Stimulated activated CD8-positive, alpha-beta memory T cell treated with anti-CD3 and anti-CD28 coated beads, Interleukin-4, amount 100 ng/mL, for 24 hours (primary cell): ENCODE measurements at regions not wholly inside any gene's neighbourhood (a gene's known extent, or its start where the extent isn't known, plus 50 kb on each side); places are given as distances from the start of the nearest gene placed in this dataset.

Experiments
- DNase-seq: peaks from one replicate; pipeline ENCODE4 v3.0.0-alpha.2; 2020; ENCODE audit warnings: low read depth

DNA sequence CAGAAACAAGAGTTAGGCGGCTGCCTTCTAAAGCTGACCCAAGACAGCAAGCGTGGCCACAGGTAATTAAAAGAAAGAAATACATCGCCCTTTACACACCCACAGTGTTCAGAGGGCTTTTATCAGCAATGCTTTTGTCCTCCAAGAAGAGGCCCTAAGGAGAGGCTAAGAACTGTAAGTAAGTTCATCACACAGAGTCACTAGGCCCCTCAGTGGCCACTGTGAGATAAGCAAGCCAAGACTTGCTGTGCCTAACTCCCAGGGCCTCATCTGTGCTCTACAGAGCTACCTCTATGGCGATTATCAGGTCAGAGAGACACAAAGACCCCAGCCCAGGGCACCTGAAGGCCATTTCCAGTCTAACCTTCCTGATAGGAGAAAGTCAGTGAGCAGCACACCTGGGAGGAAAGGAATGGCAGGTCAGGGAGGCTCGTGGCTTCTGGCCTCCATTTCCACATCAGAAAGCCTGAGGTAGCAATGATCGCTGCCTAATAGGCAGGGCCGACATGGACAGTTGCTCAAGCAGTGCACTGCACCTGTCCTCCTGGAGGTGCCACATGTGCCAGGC is 545.2 kb upstream of the CDH11 start:
- no peak for DNase-seq

DNA sequence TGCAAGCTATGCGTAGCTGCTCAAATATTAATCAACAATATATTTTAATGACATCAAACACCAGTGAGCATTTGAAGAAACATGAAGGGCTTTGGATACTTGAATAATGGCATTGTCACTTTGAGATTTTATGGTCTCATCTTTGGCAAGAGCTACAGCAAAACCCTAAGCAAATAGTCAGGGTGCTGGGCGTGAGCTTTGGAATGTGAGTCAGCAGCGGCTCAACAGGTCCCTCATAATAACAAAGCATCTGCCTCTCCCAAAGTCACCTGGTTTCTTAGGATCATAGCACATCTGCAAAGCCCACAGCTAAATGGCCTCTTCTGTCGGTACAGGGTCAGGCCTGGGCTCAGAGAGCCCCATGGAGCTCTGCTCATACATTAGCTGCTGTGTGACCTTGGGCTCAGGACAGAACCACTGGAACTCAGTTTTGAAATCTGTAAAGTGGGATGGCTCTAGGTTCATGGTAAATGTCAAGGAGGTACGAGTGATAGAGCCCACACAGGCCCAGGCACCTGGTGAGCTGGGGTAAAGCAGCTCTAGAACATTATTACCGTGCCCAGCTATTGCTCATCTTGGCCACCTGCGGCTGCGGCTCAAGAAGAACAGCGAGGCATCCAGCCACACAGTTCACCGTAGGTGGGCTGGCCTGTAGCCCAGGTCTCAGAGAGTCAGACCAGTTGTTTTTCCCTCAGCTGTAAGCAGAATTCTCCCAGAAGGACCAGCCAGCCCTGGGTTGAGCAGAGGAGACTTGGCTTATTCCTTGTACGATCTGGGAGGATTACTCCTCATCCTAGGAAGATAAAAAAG is 544.5 kb upstream of the CDH11 start:
- no peak for DNase-seq

GRCh38 chr16:65665586-65665985 is 543.7 kb upstream of the CDH11 start:
- no peak for DNase-seq

DNA sequence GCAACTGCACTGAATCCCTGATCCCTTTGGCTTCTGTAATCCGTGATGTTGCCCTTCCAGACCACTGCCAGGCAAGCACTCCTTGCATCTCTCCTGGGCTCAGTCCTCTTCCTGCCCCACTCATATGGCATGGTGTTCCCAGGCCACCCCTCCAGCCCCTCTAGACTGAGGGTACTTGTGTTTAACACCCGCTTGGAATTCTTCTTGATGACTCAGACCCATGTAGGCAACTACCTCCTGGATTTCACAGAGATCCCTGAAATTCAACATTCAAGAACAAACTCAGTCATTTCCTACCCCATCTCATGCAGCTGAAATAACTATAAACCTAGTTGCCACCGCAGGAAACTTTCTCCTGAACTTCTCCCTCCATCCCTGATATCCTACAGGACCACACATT is 541.9 kb upstream of the CDH11 start:
- DNase-seq: no peak

- DNase-seq: no peak
Observed at GRCh38 chr16:65662256-65662655, 540.4 kb upstream of the CDH11 start.

GRCh38 chr16:65661558-65661957 is 539.7 kb upstream of the CDH11 start:
- no peak for DNase-seq

DNA sequence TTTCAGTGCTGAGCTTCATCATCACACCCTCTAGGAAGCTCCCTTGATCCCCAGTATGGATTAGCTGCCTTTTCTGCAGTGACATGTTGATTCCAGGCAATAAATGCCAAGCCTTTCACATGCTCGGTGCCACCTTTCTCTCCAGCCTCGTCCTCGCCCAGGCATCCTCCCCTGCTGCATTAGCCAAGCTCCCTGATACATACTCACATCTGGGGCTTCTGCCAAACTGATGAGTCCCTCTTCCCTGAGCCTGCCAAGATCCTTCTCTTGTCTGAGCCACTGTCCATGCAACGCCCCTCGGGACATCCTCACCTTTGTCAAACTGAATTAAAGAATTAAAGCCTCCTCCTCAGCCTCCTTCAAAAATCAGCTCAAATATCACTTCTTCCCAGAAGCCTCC is 538.5 kb upstream of the CDH11 start:
- no peak for DNase-seq

- no peak for DNase-seq
Observed at GRCh38 chr16:65659758-65660157, 537.9 kb upstream of the CDH11 start.

- no peak for DNase-seq
Observed at GRCh38 chr16:65658787-65659220, 536.9 kb upstream of the CDH11 start.

DNA sequence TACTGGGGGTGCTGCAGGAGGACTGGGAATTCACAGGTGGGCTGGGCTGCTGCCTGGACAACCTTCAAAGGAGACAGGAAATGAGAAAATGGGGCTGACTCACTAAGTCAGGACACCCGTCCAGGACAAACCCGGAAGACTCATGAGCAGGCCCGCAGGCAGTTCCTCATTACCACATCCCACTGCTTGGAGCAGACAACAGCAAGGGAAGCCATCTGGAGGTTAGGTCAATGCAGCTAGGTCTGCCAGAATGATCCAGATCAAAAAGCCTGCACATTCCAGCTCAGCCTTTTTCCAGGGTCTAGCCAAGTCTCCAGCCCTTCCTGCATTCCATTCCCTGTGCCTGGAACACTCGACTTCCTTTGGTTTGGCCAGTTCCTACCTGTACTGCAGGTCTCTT is 536.5 kb upstream of the CDH11 start:
- DNase-seq: no peak

- DNase-seq: no peak
Observed at GRCh38 chr16:65657556-65657955, 535.7 kb upstream of the CDH11 start.

- no peak for DNase-seq
Observed at GRCh38 chr16:65657071-65657494, 535.2 kb upstream of the CDH11 start.

DNA sequence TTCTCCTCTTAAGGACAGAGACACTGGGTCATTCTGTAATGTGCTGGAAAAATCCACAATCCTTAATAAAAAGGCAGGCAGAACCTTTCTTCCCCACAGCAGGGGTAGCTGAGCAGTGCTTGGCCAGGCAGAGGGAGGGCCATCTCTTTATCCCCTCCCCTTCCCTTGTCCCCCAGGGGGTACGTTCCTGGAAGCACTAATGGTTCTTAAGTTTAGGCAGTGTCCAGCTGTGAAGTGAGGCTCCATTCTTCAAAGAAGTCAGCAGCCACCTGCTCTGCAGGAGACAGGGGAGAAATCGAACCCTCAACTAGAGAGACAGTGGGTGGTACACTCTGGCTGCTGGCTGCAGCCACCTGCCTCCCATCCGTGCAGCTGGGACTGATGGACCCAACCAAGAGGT is 533.9 kb upstream of the CDH11 start:
- no peak for DNase-seq

DNA sequence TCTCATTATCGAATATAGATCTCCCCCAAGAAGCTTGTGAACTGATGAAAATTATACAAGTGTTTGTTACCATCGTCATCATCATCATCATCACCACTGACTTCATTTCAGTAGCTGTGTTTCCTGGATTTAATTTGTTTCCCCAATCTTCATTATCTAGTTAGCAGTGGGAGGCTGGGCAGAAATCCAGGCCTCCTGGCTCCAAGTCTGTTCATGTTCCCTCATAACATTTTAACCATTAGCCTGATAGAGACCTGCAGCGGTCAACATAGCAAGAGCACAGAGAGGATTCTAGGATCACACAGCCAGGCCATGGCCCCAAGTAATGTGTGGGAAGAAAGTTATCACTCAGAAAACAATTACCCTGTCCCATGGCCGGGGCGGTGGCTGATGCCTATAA is 526.2 kb upstream of the CDH11 start:
- DNase-seq: no peak

DNA sequence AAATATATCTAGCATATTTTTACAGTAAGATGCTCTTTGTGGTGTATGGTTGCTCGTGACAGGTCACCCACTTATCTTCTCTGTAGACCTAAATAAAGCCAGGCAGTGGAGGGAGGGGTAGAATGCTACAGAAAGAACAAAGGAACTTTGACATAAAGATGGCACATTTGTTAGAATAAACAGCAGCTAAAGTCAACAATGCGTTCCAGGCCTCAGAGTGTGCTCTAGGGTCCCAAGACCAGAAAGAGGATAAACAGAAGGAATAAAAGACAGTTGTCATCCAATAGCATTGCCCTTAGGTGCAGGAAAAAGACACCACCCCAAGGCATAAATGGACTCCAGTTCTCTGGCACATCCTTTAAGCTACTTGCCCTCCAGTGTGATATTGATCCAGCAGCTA is 523.0 kb upstream of the CDH11 start:
- DNase-seq: no peak

DNA sequence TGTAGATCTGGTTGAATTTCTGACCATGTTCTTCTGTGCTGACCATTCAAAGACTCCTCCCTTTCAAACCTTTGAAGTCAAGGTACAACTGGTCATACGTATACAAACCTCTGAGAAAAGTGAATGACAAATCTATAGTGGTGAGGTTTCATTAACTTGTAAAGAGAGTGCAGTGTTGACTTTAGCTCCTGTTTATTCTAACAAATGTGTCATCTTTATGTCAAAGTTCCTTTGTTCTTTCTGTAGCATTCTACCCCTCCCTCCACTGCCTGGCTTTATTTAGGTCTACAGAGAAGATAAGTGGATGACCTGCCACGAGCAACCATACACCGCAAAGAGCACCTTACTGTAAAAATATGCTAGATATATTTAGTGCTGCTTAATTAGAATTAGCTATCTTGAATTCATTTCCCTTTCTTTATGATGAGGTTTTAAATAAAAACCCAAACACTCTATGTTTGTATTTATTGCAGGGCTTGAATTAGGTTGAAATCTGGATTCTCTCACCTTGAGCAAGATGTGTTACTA is 520.0 kb upstream of the CDH11 start:
- no peak for DNase-seq

- no peak for DNase-seq
Observed at GRCh38 chr16:65641049-65641761, 519.3 kb upstream of the CDH11 start.

- no peak for DNase-seq
Observed at GRCh38 chr16:65634833-65635232, 513.0 kb upstream of the CDH11 start.

DNA sequence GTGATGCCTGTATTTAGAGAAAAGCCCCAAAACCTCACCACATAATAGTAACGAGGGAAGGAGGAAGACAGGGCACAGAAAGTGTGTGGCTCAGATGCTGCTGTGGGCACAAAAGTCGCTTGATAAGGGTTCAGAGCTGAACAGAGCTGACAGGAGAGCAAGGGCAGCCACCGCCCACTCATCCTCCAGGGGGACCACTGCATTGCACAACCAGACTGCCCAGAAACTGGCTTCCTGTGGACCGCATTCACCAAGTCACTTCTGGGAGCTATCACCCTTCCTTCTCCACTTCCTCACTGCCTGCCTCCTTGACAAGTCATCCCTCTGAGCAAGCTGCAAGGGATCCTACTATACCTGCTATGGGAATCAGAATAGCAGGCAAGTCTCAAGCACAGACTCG is 512.4 kb upstream of the CDH11 start:
- DNase-seq: no peak

GRCh38 chr16:65624666-65625065 is 502.8 kb upstream of the CDH11 start:
- DNase-seq: no peak

- DNase-seq: no peak
Observed at GRCh38 chr16:65624229-65624628, 502.4 kb upstream of the CDH11 start.

DNA sequence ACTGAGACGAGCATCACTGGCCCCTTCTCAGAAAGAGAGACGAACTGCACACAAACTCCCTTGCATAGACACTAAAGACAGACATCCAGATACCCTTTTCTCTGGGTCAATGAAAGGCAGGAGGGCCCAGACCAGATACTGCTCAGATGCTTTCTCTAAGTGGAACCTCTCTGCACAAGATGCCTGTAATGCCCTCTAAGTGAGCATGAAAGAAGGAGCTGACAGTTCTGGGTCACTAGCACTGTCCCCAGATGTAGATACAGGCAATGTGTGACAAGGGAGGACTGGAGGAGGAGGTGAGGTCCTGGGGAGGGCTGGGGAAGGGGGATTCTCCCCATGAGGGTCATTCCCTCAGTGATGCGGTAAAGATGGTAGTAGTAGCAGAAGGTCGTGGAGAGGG is 501.0 kb upstream of the CDH11 start:
- no peak for DNase-seq

DNA sequence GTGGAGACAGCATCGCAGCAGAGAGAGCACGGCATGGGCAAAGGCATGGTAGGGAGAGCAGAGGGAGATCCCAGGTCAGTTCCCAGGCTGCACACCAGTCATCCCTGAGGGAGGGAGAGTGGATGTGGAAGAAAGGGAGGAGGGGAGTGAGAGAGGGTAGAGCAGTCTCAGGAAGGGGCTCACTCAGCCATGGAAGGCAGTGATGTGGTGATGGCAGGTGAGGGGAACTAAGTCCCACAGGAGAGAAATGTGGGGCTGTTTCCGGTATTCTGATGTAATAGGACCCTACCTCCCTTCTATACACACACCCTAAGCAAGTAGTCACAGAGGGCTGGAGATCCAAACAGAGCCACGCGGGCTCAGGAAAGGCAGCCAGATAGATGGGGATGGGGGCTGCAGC is 500.3 kb upstream of the CDH11 start:
- DNase-seq: no peak
